ENCODE measurements at regions not wholly inside any gene's neighbourhood (a gene's known extent, or its start where the extent isn't known, plus 50 kb on each side); places are given as distances from the start of the nearest gene placed in this dataset.
"Not testable (repeated sequence)": the region's sequence is repeated elsewhere in the genome, so short reads cannot be mapped to it uniquely, and the experiment has no call there.

- no peak for DNase-seq (ENCODE audit: extremely low read depth, low read depth)
- TF ChIP-seq, protein P1, sequence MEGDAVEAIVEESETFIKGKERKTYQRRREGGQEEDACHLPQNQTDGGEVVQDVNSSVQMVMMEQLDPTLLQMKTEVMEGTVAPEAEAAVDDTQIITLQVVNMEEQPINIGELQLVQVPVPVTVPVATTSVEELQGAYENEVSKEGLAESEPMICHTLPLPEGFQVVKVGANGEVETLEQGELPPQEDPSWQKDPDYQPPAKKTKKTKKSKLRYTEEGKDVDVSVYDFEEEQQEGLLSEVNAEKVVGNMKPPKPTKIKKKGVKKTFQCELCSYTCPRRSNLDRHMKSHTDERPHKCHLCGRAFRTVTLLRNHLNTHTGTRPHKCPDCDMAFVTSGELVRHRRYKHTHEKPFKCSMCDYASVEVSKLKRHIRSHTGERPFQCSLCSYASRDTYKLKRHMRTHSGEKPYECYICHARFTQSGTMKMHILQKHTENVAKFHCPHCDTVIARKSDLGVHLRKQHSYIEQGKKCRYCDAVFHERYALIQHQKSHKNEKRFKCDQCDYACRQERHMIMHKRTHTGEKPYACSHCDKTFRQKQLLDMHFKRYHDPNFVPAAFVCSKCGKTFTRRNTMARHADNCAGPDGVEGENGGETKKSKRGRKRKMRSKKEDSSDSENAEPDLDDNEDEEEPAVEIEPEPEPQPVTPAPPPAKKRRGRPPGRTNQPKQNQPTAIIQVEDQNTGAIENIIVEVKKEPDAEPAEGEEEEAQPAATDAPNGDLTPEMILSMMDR (IDR thresholded peaks at IDR 0.05; ENCODE audit: low read depth, low read length, missing control alignments): no peak
- H3K4me3 ChIP-seq (replicated peaks; ENCODE audit: low read depth, low read length): no peak overlapping the region
These were observed 405.9 kb upstream of the MAGEB16 start for GRCh38 chrX:35392232-35392631.

DNA sequence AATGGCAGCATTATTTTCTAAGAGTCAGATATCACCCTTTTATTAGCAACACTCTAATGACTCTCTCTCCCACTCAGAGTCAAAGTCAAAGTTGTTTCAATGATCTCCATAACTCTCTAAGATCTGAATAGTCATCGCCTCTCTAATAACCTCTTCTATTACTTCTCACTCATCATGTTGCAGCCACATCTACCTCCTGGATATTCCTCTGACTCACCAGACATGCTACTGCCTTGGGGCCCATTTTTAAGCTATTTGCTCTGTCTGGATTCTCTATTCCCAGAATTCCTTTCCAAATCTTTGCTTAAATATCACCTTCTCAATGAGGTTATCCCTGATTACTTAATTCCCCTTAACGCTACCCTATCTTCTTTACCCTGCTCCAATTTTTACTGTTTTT, 391.8 kb upstream of the MAGEB16 start:
- H3K4me3 ChIP-seq (replicated peaks; ENCODE audit: low read depth, low read length): no peak overlapping the region

GRCh38 chrX:35416782-35417181, 381.4 kb upstream of the MAGEB16 start:
- TF ChIP-seq, protein P1 (IDR thresholded peaks at IDR 0.05; ENCODE audit: low read depth, low read length, missing control alignments): no peak
- no peak for DNase-seq (ENCODE audit: extremely low read depth, low read depth)
- H3K4me3 ChIP-seq (replicated peaks; ENCODE audit: low read depth, low read length): no peak overlapping the region

More for the DNA sequence above, 391.8 kb upstream of the MAGEB16 start:
- TF ChIP-seq, protein P1 (IDR thresholded peaks at IDR 0.05; ENCODE audit: low read depth, low read length, missing control alignments): no peak
- DNase-seq (ENCODE audit: extremely low read depth, low read depth): no peak

GRCh38 chrX:35432056-35432455, 366.1 kb upstream of the MAGEB16 start:
- TF ChIP-seq, protein P1 (IDR thresholded peaks at IDR 0.05; ENCODE audit: low read depth, low read length, missing control alignments): no peak

GRCh38 chrX:35439034-35439660, 359.0 kb upstream of the MAGEB16 start:
- H3K4me3 ChIP-seq (replicated peaks; ENCODE audit: low read depth, low read length): no peak overlapping the region
- TF ChIP-seq, protein P1 (IDR thresholded peaks at IDR 0.05; ENCODE audit: low read depth, low read length, missing control alignments): no peak
- DNase-seq (ENCODE audit: extremely low read depth, low read depth): no peak

More at GRCh38 chrX:35432056-35432455, 366.1 kb upstream of the MAGEB16 start:
- DNase-seq (ENCODE audit: extremely low read depth, low read depth): no peak
- H3K4me3 ChIP-seq (replicated peaks; ENCODE audit: low read depth, low read length): no peak overlapping the region

- H3K4me3 ChIP-seq (replicated peaks; ENCODE audit: low read depth, low read length): no peak overlapping the region
- no peak for DNase-seq (ENCODE audit: extremely low read depth, low read depth)
- TF ChIP-seq, protein P1 (IDR thresholded peaks at IDR 0.05; ENCODE audit: low read depth, low read length, missing control alignments): no peak
These were observed 358.4 kb upstream of the MAGEB16 start for GRCh38 chrX:35439692-35440091.

- TF ChIP-seq, protein P1 (IDR thresholded peaks at IDR 0.05; ENCODE audit: low read depth, low read length, missing control alignments): no peak
- H3K4me3 ChIP-seq (replicated peaks; ENCODE audit: low read depth, low read length): no peak overlapping the region
- DNase-seq (ENCODE audit: extremely low read depth, low read depth): no peak
These were observed 355.7 kb upstream of the MAGEB16 start for GRCh38 chrX:35442421-35442820.

GRCh38 chrX:35443091-35443582, 355.0 kb upstream of the MAGEB16 start:
- H3K4me3 ChIP-seq (replicated peaks; ENCODE audit: low read depth, low read length); DNase-seq (ENCODE audit: extremely low read depth, low read depth): not testable (repeated sequence)
